ENCODE measurements at regions not wholly inside any gene's neighbourhood (a gene's known extent, or its start where the extent isn't known, plus 50 kb on each side); places are given as distances from the start of the nearest gene placed in this dataset.
"Not testable (repeated sequence)": the region's sequence is repeated elsewhere in the genome, so short reads cannot be mapped to it uniquely, and the experiment has no call there.

DNA sequence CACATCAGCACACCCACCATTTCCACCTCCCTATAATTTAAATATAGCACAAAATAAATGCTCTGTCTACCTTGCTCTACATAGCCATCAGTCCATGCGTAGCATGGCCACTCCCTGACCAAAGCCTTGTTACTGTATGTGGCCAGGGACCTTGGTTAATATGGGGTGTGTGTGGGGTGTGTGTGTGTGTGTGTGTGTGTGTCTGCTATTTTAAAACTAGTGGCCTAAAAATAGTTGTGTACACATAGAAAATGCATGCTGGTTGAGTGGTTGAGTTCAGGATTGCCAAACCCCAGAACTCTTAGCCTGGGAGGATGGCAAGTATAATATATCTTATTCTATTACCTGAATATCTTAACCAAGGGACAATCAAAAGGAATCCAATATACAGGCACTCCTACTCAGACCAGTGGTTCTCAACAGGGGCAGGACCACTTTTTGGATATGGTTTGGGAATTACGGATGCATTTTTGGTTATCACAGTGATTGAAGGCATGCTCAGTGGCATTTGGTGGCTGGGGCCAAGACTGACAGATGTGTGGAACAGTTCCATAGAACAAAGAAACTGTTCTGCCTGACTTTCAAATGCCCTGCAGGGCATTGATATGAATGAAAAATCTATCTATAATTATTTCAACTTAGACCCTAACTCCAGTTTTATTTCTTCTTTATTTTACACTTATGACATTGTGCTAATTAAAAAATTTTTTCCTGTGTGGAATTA lies 72.3 kb upstream of the PSME4 start:
- peaks cover 7% of the 10 kb centered on the region for H3K9me3 ChIP-seq (ENCODE audit: severe bottlenecking)
- no peaks in the 10 kb centered on the region for H3K27me3 ChIP-seq (ENCODE audit: insufficient read depth, low read depth, severe bottlenecking)
- H3K27ac ChIP-seq: no peak overlapping the region
- H3K36me3 ChIP-seq: no peaks in the 10 kb centered on the region
- TF ChIP-seq, protein P1, sequence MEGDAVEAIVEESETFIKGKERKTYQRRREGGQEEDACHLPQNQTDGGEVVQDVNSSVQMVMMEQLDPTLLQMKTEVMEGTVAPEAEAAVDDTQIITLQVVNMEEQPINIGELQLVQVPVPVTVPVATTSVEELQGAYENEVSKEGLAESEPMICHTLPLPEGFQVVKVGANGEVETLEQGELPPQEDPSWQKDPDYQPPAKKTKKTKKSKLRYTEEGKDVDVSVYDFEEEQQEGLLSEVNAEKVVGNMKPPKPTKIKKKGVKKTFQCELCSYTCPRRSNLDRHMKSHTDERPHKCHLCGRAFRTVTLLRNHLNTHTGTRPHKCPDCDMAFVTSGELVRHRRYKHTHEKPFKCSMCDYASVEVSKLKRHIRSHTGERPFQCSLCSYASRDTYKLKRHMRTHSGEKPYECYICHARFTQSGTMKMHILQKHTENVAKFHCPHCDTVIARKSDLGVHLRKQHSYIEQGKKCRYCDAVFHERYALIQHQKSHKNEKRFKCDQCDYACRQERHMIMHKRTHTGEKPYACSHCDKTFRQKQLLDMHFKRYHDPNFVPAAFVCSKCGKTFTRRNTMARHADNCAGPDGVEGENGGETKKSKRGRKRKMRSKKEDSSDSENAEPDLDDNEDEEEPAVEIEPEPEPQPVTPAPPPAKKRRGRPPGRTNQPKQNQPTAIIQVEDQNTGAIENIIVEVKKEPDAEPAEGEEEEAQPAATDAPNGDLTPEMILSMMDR (IDR thresholded peaks at IDR 0.05; ENCODE audit: low read depth, low read length): no peak
- no peak for DNase-seq
- no peak overlapping the region for H3K4me3 ChIP-seq (ENCODE audit: low read depth, low read length)

DNA sequence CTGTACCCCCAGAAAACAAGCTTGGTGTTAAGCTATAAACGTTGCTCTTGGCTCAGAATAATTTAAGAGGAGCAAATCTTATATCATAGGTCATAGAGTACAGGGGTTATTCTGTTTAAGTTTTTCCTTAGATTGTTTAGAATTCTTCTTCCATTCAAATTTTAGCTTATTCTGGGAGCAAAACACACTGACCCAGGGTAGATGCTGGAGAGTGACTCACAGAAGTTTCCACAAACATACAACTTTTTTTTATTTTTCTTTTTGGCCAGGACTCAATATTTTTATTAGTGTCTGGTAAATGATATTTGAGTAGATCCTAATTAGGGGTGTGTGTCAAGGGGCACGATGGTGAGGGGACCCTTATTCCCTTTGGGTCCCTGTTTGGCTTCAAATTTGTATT lies 71.5 kb upstream of the PSME4 start:
- no peak overlapping the region for H3K27ac ChIP-seq
- TF ChIP-seq, protein P1 (IDR thresholded peaks at IDR 0.05; ENCODE audit: low read depth, low read length): no peak
- no peaks in the 10 kb centered on the region for H3K27me3 ChIP-seq (ENCODE audit: insufficient read depth, low read depth, severe bottlenecking)
- H3K36me3 ChIP-seq: no peaks in the 10 kb centered on the region
- H3K9me3 ChIP-seq (ENCODE audit: severe bottlenecking): peaks cover 7% of the 10 kb centered on the region
- H3K4me3 ChIP-seq (ENCODE audit: low read depth, low read length): no peak overlapping the region
- DNase-seq: no peak

DNA sequence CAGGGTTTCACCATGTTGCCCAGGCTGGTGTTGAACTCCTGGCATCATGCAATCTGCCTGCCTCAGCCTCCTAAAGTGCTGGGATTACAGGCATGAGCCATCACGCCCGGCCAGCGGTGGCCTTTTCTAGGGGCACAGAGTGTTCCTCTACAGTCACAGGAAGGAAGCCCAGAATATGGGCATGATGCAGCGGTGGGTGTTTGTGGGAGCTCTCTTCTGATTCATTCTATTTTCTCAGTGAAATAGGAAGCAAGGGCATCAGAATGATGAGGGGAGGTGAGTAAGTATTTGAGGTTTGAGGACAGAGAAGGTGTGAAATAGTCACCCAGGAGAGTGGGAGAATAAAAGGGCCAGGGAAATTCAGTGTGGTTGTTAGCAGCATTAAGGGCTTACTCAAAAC lies 70.3 kb upstream of the PSME4 start:
- TF ChIP-seq, protein P1 (IDR thresholded peaks at IDR 0.05; ENCODE audit: low read depth, low read length): no peak
- Histone ChIP-seq H3K27me3 (ENCODE audit: insufficient read depth, low read depth, severe bottlenecking) (no peaks in the 10 kb centered on the region), H3K36me3 (no peaks in the 10 kb centered on the region), H3K27ac (no peak overlapping the region), H3K9me3 (ENCODE audit: severe bottlenecking) (peaks cover 7% of the 10 kb centered on the region), H3K4me3 (ENCODE audit: low read depth, low read length) (no peak overlapping the region)
- DNase-seq: no peak

DNA sequence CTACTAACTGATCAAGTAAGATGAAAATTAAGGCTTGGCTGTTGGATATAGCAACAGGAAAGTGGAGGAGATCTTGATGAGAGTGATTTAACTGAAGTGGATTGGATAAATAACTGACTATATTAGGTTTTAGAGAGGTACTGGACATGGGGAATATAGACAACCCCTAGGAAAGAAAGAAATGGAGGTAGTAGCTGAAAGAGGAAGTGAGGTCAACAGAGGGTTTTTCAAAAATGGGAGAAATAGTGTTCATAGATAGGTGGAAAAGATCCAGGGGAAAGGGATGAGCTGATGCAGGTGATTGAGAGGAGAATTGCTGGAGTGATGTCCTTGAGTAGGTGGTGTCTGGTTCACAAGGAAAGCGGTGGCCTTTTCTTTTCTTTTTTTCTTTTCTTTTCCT lies 69.9 kb upstream of the PSME4 start:
- TF ChIP-seq, protein P1 (IDR thresholded peaks at IDR 0.05; ENCODE audit: low read depth, low read length): no peak
- H3K27me3 ChIP-seq (ENCODE audit: insufficient read depth, low read depth, severe bottlenecking): no peaks in the 10 kb centered on the region
- H3K27ac ChIP-seq: no peak overlapping the region
- no peak for DNase-seq
- H3K4me3 ChIP-seq (ENCODE audit: low read depth, low read length): no peak overlapping the region
- peaks cover 7% of the 10 kb centered on the region for H3K9me3 ChIP-seq (ENCODE audit: severe bottlenecking)
- no peaks in the 10 kb centered on the region for H3K36me3 ChIP-seq

DNA sequence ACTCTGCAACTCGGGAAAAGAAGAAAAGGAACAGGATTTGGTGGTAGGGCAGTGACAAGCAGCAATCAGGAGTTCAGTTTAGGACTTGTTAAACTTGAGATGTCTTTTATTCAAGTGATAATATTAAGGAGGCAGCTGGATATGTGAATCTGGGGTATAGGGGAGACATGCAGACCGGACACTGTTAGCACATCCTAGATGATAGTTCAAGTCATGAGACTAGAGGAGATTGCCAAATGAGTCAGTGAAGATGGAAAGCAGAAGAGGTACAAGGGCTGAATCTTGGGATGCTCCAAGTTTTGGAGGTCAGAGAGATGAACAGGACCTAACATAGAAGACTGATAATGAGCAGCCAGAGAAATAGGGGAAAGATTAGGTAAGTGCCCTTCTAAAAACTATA lies 69.5 kb upstream of the PSME4 start:
- H3K4me3 ChIP-seq (ENCODE audit: low read depth, low read length): no peak overlapping the region
- H3K27ac ChIP-seq: no peak overlapping the region
- peaks cover 5% of the 10 kb centered on the region for H3K9me3 ChIP-seq (ENCODE audit: severe bottlenecking)
- TF ChIP-seq, protein P1 (IDR thresholded peaks at IDR 0.05; ENCODE audit: low read depth, low read length): no peak
- no peaks in the 10 kb centered on the region for H3K27me3 ChIP-seq (ENCODE audit: insufficient read depth, low read depth, severe bottlenecking)
- no peaks in the 10 kb centered on the region for H3K36me3 ChIP-seq
- DNase-seq: no peak

DNA sequence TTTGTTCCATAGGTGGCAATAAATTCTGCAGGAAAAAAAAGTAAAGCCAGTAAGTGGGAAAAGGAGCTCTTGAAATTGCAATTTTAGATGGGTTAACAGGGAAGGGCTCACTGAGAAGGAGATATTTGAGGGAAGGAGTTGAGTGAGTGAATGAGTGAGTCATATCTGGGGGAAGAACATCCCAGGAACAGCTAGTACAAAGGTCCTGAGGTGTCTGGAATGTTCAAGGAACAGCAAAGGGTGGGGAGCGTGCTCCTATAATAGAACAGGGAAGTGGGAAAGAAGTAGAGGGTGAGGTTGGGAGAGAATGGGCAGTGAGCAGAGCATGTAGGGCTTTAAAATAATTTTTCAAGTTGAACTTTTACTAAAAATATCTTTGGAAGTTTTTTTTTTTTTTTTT lies 68.0 kb upstream of the PSME4 start:
- TF ChIP-seq, protein P1 (IDR thresholded peaks at IDR 0.05; ENCODE audit: low read depth, low read length): no peak
- Histone ChIP-seq H3K9me3 (ENCODE audit: severe bottlenecking) (no peaks in the 10 kb centered on the region), H3K4me3 (ENCODE audit: low read depth, low read length) (no peak overlapping the region), H3K36me3 (no peaks in the 10 kb centered on the region), H3K27me3 (ENCODE audit: insufficient read depth, low read depth, severe bottlenecking) (no peaks in the 10 kb centered on the region), H3K27ac (no peak overlapping the region)
- no peak for DNase-seq

DNA sequence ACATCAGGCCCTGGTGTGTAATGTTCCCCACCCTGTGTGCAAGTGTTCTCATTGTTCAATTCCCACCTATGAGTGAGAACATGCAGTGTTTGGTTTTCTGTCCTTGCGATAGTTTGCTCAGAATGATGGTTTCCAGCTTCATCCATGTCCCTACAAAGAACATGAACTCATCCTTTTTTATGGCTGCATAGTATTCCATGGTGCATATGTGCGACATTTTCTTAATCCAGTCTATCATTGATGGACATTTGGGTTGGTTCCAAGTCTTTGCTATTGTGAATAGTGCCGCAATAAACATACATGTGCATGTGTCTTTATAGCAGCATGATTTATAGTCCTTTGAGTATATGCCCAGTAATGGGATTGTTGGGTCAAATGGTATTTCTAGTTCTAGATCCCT lies 60.5 kb upstream of the PSME4 start:
- not testable (repeated sequence) for H3K27me3 ChIP-seq (ENCODE audit: insufficient read depth, low read depth, severe bottlenecking); H3K36me3 ChIP-seq; H3K9me3 ChIP-seq (ENCODE audit: severe bottlenecking); H3K27ac ChIP-seq; DNase-seq; H3K4me3 ChIP-seq (ENCODE audit: low read depth, low read length)
